T47D (cell line): ENCODE measurements at regions not wholly inside any gene's neighbourhood (a gene's known extent, or its start where the extent isn't known, plus 50 kb on each side); places are given as distances from the start of the nearest gene placed in this dataset.
A peak's percentile ranks its signal among the peaks of the same experiment; 100 is the strongest.
"Not testable (repeated sequence)": the region's sequence is repeated elsewhere in the genome, so short reads cannot be mapped to it uniquely, and the experiment has no call there.

Source experiments
- DNase-seq, 2 experiments: peaks; one replicate each; pipeline versions ENCODE4 v3.0.0 to v3.0.0-alpha.2; 2011 to 2012; ENCODE audit warnings: low read depth in 1 of 2, low spot score in 1 of 2
- JUND ChIP-seq: IDR thresholded peaks from 2 replicates; pipeline ENCODE4 v1.6.1; 2012; ENCODE audit warnings: low read depth
- in situ Hi-C: cut with HindIII; loops from 2 replicates; pipeline ENCODE4 v1.10.0; 2016; ENCODE audit warnings: low sequenced_read_pairs, low pct_unique_long_range_greater_than_20kb

DNA sequence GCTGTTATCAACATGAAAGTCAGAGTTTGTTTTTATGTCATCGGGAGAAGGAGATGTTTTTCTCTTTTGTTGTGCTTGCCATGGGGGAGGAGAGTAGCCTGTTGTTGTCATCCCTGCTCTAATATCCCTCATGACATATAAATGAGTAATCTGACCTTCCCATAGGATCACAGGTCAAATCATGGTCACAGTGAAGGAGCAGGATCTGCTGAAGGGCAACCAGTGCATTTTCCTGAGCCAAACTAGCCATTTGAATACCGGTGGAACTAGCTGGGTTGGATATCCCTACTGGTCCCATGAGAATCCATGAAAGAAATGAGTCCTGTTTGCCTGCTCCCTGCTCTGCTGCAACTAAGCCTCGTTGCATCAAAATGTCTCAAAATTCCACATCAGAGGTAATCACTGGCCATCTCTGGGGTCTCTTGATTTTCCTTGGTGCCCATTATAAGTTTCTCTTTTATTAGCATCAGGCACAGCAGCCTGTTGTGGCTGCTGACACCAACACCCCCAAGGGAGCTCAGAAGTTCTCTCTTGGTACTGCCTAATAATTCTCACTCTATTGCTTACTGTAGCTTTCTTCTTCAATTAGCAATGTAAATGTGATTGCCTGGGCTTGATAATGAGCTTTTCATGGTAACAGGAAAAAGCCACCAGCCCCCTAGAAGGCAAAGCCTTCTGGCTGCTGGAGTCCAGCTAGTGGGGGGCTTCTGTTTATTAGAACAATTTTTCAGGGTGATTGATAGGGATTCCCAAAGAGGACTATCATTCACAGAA, 211.4 kb upstream of the ERCC4 start:
- in situ Hi-C loops = no loop called here
- TF ChIP-seq JUND = no peak
- DNase-seq = peak; percentile 2 to 64

DNA sequence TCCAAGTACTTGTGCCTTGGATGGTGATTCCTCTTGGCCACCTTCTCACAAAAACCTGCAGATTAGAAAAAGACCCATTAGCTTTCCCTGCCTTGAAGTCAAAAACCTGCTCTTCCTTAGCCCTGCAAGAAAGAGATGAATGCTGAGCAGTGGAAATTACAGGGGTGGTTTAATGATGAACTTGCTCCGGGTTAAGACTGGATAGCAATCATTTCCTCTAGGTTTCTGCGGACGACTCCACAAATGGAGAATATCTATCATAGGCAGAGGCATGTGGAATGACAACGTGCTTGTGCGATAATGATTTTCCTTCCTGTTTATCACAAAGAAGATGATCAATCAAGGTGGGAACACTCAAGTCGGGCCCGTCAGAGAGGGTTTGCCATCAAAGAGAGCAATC, 201.2 kb upstream of the ERCC4 start:
- no peak for DNase-seq
- TF ChIP-seq JUND = no peak
- in situ Hi-C loops = no loop called here

DNA sequence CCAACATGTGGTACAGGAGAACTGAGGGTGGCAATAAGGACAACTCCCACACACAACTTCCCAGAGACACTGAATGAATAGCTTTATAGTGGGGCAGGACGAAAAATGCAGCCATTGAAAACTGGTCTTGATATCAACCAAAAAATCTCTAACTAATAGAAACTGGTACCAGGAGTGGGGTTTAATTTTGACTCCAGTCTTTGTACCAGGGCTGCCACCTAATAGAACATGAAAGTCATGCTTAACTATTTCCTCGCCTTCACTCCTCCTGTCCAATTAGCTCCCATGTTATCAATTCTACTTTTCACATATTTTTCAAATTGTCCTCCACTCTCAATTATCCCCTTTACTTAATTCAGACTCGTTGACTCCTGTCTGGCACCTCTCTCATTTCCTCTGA, 192.0 kb upstream of the ERCC4 start:
- TF ChIP-seq JUND = no peak
- DNase-seq = no peak
- in situ Hi-C loops = no loop called here

DNA sequence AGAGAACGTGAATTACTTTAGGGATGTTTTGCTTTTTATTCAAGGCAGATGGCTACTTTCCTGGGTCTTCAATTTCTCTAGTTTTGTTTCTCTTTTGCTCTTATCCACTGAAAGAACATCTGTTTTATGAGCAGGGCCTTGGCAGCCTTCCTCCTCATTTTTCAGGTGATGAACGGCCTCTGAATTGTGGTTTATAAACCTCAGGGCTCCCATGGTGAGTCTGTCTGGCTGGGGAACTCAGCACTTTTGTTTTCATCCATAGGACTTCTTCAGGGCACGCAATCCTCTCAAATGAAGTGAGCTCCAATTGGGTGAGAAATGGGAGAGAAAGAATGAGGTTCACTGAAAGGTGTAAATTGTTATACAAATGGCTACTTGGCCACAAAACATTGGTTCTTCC, 186.4 kb upstream of the ERCC4 start:
- TF ChIP-seq JUND = no peak
- no peak for DNase-seq
- in situ Hi-C loops = no loop called here

DNA sequence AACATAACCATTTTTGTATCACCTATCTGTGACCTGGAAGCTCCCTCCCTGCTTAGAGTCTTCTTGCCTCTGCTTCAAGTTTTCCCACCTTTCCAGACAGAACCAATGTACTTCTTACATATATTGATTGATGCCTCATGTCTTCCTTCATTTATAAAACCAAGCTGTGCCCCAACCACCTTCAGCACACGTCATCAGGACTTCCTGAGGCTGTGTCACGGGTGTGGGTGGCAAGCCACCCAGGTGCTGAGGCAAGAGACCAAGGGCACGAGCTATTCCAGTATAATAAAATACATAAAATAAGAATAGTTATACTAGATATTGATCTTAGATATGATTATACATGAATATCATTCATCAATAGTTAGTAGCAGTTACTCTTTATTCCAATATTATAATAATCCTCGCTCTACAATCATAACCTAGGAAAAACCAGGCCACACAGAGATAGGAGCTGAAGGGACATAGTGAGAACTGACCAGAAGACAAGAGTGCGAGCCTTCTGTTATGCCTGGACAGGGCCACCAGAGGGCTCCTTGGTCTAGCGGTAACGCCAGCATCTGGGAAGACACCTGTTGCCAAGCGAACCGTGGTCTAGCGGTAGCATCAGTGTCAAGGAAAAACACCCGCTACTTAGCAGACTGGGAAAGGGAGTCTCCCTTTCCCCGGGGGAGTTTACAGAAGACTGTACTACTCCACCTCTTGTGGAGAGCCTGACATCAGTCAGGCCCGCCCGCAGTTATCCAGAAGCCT, 180.2 kb upstream of the ERCC4 start:
- DNase-seq = peak in 1 of 2 experiments; percentile 33
- in situ Hi-C loops = not testable (repeated sequence)

DNA sequence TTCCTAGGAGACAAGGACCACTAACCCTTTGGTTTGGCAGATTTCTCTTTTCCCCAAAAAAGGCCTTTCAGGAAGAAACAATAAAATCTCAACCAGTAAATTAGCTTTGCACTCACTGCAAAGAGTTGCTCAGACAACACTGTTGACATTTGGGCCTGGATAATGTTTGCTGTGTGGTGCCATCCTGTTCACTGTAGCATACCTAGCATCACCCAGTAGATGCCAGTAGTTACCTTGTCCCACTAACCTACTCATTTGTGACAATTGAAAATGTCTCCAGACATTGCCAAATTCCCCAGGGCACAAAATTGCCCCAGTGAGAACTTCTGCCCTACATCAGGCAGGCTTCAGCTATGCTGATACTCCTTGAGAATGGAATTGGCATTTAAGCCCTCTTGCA, 177.0 kb upstream of the ERCC4 start:
- DNase-seq = peak in 1 of 2 experiments; percentile 6
- TF ChIP-seq JUND = no peak
- in situ Hi-C loops = no loop called here

DNA sequence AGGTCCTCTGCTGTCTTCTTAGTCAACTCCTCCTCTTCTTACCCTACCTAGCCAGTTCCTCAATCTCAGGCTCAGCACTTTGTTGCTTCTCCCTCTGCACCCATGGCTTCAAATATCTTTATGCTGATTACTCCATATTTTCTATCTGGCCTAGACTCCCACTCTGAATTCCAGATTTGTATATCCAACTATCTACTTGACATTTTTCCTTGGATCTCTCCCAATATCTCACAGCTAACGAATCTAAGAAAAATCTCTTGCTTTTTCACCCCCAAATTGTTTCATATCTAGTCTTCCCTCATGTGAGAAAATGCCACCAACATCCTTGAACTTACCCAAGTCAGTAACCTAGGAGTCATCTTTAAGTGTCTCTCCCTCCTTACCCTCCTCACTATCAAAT, 176.4 kb upstream of the ERCC4 start:
- no peak for TF ChIP-seq JUND
- in situ Hi-C loops = no loop called here
- no peak for DNase-seq

DNA sequence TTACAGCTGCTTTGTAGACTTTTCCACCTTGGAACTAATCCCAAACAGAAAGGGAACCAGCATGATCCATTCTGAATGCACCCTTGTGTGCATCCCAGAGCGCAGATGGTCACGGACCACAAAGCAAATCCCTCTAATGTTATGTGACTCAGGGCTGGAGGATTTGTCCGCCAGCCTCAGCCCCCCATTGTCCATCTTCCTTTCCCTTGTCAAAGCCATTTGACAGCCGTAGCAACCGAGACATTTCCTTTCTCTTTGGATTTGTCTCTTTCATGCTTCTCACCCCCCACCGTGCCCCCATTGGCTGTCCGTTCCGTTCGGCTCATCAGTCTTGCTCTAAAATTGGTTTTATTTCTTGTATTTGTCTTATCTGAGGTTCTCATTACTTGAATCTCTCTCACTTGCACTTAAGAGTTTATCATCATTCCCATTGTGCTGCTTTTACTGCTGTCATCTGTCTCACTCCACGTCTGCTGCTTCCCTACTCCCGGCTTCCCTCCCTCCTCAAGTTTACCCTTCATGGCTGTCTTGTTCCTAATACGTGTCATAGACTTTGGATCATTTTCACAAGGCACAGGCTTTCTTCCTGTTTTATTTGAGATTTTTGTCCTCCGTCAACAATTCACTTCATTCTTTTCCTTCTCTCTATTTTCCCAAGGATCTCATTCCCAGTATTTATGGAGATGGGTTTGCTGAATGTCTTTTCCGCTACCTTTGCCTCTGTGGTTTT, 163.4 kb upstream of the ERCC4 start:
- TF ChIP-seq JUND = no peak
- no peak for DNase-seq
- in situ Hi-C loops = no loop called here

DNA sequence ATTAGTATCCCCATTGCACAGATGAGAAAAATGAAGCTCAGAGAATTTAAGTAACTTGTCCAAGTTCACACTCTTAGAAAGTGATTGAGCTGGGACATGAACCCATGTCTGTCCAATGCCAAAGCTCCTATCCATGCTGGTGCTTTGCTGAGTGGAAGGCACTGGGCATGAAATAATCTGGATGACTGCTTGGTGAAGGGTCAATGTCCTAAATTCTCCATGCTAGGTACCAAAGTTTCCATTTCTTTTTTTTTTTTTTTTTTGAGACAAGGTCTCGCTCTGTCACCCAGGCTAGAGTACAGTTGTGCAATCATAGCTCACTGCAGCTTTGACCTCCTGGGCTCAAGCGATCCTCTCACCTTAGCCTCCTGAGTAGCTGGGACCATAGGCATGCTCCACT, 153.6 kb upstream of the ERCC4 start:
- in situ Hi-C loops = no loop called here
- DNase-seq = no peak
- TF ChIP-seq JUND = no peak

DNA sequence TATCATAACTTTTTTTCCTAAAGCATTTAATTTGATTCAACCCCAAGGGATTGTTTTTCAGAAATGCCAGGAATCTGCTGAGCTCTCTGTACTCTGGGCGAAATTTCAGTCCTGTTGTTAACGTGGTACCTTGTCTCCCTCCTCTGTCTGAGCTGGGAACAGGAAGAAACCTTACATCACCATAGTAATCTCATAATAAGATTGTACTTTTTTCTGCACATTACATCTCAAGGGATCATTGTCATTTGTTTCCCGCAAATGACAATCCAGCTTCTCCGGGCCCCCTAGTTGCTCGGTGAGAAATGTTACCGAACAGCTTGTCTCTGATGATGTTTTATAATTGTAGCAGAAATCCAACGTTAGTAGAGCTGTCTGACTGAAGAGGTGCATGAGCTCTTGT, 152.7 kb upstream of the ERCC4 start:
- in situ Hi-C loops = no loop called here
- TF ChIP-seq JUND = no peak

DNA sequence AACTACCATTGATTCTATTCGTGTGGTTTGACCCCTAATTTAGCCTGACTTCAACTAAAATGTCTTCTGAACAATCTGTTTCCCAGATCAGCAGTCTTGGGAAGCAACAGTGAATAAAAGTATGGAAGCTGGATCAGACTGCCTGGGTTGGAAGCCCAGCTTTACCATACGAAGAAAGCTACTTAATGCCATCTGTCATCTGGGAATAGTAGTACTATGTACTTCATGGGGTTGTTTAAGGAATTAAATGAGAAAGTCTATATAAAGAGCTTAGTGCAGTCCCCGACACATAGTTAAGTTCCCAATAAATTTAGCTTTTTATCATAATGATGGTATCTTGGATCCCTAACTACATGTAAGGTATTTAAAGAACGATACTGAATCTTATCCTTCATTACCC, 151.5 kb upstream of the ERCC4 start:
- no peak for TF ChIP-seq JUND
- in situ Hi-C loops = no loop called here
- DNase-seq = no peak

More for the DNA sequence above, 152.7 kb upstream of the ERCC4 start:
- peak in 1 of 2 experiments; percentile 20 for DNase-seq

DNA sequence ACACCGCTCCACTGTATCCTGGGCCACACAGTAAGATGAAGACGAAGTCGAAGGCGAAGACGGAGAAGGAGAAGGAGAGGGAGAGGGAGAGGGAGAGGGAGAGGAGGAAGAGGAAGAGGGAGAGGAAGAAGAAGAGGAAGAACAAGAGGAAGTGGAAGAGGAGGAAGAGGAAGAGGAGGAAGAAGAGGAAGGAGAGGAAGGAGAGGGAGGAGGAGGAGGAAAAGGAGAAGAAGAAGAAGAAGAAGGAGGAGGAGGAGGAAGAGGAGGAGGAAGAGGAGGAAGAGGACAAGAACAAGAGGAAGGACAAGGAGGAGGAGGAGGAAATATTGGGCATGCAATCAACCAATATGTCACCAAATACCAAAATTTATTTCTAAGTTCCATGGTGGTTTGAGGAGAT, 149.5 kb upstream of the ERCC4 start:
- DNase-seq = no peak
- TF ChIP-seq JUND = no peak
- in situ Hi-C loops = no loop called here

DNA sequence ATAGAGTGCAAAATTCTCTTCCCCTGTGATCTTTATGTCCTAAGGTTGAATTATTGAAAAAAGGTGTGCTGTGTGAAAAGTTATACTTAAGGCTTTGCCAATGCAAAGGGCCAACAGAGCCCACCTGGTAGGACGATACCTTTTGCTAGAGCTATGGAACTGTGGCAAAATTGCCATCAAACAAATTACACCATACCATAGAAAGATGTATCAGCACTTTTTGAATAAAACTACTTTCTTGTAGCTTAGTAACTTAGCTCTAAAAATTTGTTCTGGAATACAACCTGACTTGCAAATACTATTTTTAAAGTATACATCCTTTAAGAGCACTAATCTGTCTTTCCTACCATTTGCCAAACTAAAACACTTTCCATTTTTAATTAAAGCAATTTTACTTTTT, 147.2 kb upstream of the ERCC4 start:
- DNase-seq = no peak
- no peak for TF ChIP-seq JUND
- in situ Hi-C loops = no loop called here
